ENCODE measurements at regions not wholly inside any gene's neighbourhood (a gene's known extent, or its start where the extent isn't known, plus 50 kb on each side); places are given as distances from the start of the nearest gene placed in this dataset.

GRCh38 chr7:41198502-41198901 lies 504.4 kb downstream of the INHBA start:
- FAIRE-seq = no peak

More at GRCh38 chr7:41198502-41198901, 504.4 kb downstream of the INHBA start:
- no peaks in the 10 kb centered on the region for H3K27me3 ChIP-seq (replicated peaks in 1 of 2; ENCODE audit: control insufficient read depth in 2 of 2, insufficient read depth in 2 of 2, low read length in 1 of 2)
- intact Hi-C loops (cut with micrococcal nuclease; ENCODE audit: unreplicated experiment) (no loop called here), in situ Hi-C loops (cut with MboI) (no loop called here)
- no peak for TF ChIP-seq IRF5 (IDR thresholded peaks at IDR 0.05; ENCODE audit: borderline replicate concordance)
- no peak for TF ChIP-seq POU2F2 (IDR thresholded peaks at IDR 0.05; ENCODE audit: borderline replicate concordance, low read depth, low read length)
- TF ChIP-seq CHD1 (IDR thresholded peaks at IDR 0.05; ENCODE audit: low read depth, low read length) = no peak
- TF ChIP-seq ZNF24 (IDR thresholded peaks at IDR 0.05) = no peak
- TF ChIP-seq GABPA (IDR thresholded peaks at IDR 0.05; ENCODE audit: low read depth) = no peak
- no peak for TF ChIP-seq MYC (IDR thresholded peaks at IDR 0.05; ENCODE audit: insufficient read depth, insufficient read length, insufficient replicate concordance, low read length, severe bottlenecking)
- TF ChIP-seq RB1 (IDR thresholded peaks at IDR 0.05; ENCODE audit: borderline replicate concordance) = no peak
- TF ChIP-seq CBX5 (IDR thresholded peaks at IDR 0.05; ENCODE audit: low read depth) = no peak
- no peak for TF ChIP-seq CHD4 (IDR thresholded peaks at IDR 0.05)
- no peak for TF ChIP-seq KLF5 (IDR thresholded peaks at IDR 0.05; ENCODE audit: partially characterized antibody)
- TF ChIP-seq, protein P1, sequence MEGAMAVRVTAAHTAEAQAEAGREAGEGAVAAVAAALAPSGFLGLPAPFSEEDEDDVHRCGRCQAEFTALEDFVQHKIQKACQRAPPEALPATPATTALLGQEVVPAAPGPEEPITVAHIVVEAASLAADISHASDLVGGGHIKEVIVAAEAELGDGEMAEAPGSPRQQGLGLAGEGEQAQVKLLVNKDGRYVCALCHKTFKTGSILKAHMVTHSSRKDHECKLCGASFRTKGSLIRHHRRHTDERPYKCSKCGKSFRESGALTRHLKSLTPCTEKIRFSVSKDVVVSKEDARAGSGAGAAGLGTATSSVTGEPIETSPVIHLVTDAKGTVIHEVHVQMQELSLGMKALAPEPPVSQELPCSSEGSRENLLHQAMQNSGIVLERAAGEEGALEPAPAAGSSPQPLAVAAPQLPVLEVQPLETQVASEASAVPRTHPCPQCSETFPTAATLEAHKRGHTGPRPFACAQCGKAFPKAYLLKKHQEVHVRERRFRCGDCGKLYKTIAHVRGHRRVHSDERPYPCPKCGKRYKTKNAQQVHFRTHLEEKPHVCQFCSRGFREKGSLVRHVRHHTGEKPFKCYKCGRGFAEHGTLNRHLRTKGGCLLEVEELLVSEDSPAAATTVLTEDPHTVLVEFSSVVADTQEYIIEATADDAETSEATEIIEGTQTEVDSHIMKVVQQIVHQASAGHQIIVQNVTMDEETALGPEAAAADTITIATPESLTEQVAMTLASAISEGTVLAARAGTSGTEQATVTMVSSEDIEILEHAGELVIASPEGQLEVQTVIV (IDR thresholded peaks at IDR 0.05; ENCODE audit: borderline replicate concordance, partially characterized antibody) = no peak
- no peak for TF ChIP-seq SUZ12 (IDR thresholded peaks at IDR 0.05; ENCODE audit: unreplicated experiment)
- no peak for TF ChIP-seq SREBF1 (IDR thresholded peaks at IDR 0.05; ENCODE audit: low read length)
- TF ChIP-seq BACH1 (IDR thresholded peaks at IDR 0.05; ENCODE audit: borderline replicate concordance) = no peak
- TF ChIP-seq BCLAF1 (IDR thresholded peaks at IDR 0.05) = no peak
- TF ChIP-seq, protein P2, sequence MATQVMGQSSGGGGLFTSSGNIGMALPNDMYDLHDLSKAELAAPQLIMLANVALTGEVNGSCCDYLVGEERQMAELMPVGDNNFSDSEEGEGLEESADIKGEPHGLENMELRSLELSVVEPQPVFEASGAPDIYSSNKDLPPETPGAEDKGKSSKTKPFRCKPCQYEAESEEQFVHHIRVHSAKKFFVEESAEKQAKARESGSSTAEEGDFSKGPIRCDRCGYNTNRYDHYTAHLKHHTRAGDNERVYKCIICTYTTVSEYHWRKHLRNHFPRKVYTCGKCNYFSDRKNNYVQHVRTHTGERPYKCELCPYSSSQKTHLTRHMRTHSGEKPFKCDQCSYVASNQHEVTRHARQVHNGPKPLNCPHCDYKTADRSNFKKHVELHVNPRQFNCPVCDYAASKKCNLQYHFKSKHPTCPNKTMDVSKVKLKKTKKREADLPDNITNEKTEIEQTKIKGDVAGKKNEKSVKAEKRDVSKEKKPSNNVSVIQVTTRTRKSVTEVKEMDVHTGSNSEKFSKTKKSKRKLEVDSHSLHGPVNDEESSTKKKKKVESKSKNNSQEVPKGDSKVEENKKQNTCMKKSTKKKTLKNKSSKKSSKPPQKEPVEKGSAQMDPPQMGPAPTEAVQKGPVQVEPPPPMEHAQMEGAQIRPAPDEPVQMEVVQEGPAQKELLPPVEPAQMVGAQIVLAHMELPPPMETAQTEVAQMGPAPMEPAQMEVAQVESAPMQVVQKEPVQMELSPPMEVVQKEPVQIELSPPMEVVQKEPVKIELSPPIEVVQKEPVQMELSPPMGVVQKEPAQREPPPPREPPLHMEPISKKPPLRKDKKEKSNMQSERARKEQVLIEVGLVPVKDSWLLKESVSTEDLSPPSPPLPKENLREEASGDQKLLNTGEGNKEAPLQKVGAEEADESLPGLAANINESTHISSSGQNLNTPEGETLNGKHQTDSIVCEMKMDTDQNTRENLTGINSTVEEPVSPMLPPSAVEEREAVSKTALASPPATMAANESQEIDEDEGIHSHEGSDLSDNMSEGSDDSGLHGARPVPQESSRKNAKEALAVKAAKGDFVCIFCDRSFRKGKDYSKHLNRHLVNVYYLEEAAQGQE (IDR thresholded peaks at IDR 0.05; ENCODE audit: low read depth, low read length) = no peak
- TF ChIP-seq NR2F1 (conservative IDR thresholded peaks at IDR 0.05) = no peak
- ATAC-seq (no peak), DNase-seq (ENCODE audit: low read depth, low spot score) (no peak)
- H3K27ac ChIP-seq (ENCODE audit: control insufficient read depth, insufficient read depth) = no peak overlapping the region
- no peak overlapping the region for H3K4me2 ChIP-seq (ENCODE audit: control insufficient read depth, insufficient read depth)
- H3K4me3 ChIP-seq = no peak overlapping the region
- RAD21 ChIA-PET (ENCODE audit: unreplicated experiment) = no interaction called here
- no peaks in the 10 kb centered on the region for H3K79me2 ChIP-seq (ENCODE audit: control insufficient read depth, insufficient read depth, low read length)
- no peak overlapping the region for H3K9ac ChIP-seq (ENCODE audit: control insufficient read depth, insufficient read depth, low read length)
- H2AFZ ChIP-seq (ENCODE audit: control insufficient read depth, low read depth, low read length) = no peak overlapping the region
- no peaks in the 10 kb centered on the region for H3K4me1 ChIP-seq (ENCODE audit: control insufficient read depth, insufficient read depth, low read length)
- H3K36me3 ChIP-seq (ENCODE audit: control insufficient read depth in 2 of 2, insufficient read depth in 2 of 2, low read length in 1 of 2) = no peaks in the 10 kb centered on the region
- SMC1A ChIA-PET (ENCODE audit: uncharacterized antibody, unreplicated experiment) = interaction anchor here (0.5 kb wide), 1 partner anchor 93 kb away, joined by 3 read pairs; no protein-coding TSS in a partner anchor
- CTCF ChIA-PET = no interaction called here
- H4K20me1 ChIP-seq (ENCODE audit: control insufficient read depth, insufficient read depth) = no peaks in the 10 kb centered on the region
- no TSS peak for BruUV-seq (replicated peaks)
- no peaks in the 10 kb centered on the region for H3K9me3 ChIP-seq (replicated peaks; ENCODE audit: control insufficient read depth, insufficient read depth, low read length)
- POLR2A ChIA-PET = no interaction called here

Measured in GM12878 (cell line).